Activated T-helper 1 cell treated with anti-CD3 and anti-CD28 coated beads, Interleukin-12 subunit alpha, Interleukin-12 subunit beta, Interleukin-2, Interleukin-4 antibody, amounts not matched to agents 30 ng/mL and 10 ng/mL and 1 ng/mL, durations not matched to agents 14 hours and 24 hours and 36 hours (primary cell): ENCODE measurements at regions not wholly inside any gene's neighbourhood (a gene's known extent, or its start where the extent isn't known, plus 50 kb on each side); places are given as distances from the start of the nearest gene placed in this dataset.
"Not testable (repeated sequence)": the region's sequence is repeated elsewhere in the genome, so short reads cannot be mapped to it uniquely, and the experiment has no call there.

ENCODE experiments used
- DNase-seq: peaks from one replicate; pipeline ENCODE4 v3.0.0; 2021; ENCODE audit warnings: low spot score
- H3K27ac Mint-ChIP-seq: one replicate; pipeline ENCODE4 v1.8.0; 2021; ENCODE audit warnings: mild to moderate bottlenecking, mixed read lengths
- H3K27me3 Mint-ChIP-seq: one replicate; pipeline ENCODE4 v1.8.0; 2022; ENCODE audit warnings: mild to moderate bottlenecking, moderate library complexity, mixed read lengths; ENCODE audit not compliant: insufficient read depth
- H3K36me3 Mint-ChIP-seq: one replicate; pipeline ENCODE4 v1.8.0; 2021; ENCODE audit warnings: low read depth, mixed read lengths
- H3K4me1 Mint-ChIP-seq: one replicate; pipeline ENCODE4 v1.8.0; 2021; ENCODE audit warnings: low read depth, mixed read lengths
- H3K4me3 Mint-ChIP-seq: one replicate; pipeline ENCODE4 v1.8.0; 2021; ENCODE audit warnings: mild to moderate bottlenecking, moderate library complexity, mixed read lengths
- H3K9me3 Mint-ChIP-seq: one replicate; pipeline ENCODE4 v1.8.0; 2021; ENCODE audit warnings: mixed read lengths
- intact Hi-C: fragments of 100-400 bp; cut with micrococcal nuclease; formaldehyde crosslinking; loops from one replicate; pipeline ENCODE4 v1.15.1; 2024

DNA sequence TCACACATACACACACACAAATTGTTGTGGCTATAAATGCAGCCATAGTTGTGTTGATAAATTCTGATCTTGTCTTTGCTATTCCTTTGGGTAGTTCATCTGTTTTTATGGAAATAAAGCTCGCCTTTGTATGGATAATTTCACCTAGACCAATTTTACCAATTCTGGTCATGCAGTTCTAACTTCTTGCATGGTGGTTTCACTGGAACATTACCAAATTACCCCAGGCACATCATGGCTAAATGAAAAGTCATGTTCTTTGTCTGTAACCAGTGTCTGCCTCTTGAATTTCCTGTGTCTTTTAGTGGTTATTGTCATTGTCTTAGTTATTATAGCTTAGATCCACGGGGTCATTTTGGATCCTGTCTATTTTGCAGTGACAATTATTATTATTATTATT, 50.3 kb upstream of the TMC1 start:
- Mint-ChIP-seq H3K36me3 (peaks cover 6% of the 10 kb centered on the region), H3K9me3 (peaks cover 9% of the 10 kb centered on the region), H3K4me1 (peaks cover 45% of the 10 kb centered on the region), H3K4me3 (no peak overlapping the region), H3K27me3 (no peaks in the 10 kb centered on the region), H3K27ac (no peak overlapping the region)
- intact Hi-C loops, result loop anchor here (10.0 kb wide), 2 partner anchors 616 to 684 kb away; partner anchors contain the start of gene ANXA1
- no peak for DNase-seq

DNA sequence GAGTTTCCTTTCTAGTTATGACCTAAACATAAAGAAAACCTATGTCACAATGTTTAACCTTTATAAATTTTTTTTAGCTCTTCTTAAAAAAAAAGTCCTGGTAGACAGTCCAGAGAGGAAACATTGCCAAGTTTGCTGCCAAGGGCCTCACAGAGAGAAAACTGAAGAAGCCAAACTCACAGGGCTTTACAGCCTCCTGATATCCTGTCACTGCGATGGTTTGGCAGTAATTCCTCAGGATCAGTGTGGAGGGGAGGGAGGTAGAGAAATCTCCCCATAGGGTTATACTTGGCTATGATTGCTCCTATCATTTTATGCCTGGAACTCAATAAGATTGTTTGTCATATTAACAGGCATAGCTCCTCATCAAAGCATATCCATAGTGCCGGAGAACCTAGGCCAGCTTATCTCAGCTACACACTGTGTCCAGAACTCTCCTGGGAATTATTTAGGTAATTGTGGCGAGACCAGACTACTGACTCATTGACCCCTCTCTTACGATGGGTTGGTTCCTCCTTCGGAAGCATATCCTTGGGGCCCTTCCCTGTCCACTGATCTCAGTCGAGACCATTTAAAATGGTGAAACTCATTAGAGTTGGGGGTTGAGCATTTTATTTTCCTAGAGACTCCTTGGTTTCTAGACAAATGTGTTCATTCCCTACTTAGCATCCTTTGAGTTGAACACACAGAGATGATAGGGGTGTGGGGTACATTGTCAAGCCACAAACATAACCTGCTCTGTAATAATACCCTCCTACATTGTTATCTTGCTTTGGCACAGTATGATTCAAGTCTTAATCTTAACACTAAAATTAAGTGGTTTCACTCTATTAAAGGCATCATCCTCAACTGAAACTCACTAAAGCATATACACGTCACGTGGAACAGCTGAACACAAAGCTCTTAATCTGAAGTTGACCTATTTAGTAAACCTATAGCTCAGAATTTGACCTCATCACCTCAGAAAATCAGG, 53.4 kb upstream of the TMC1 start:
- H3K4me1 Mint-ChIP-seq, result peaks cover 37% of the 10 kb centered on the region
- H3K9me3 Mint-ChIP-seq, result peaks cover 6% of the 10 kb centered on the region
- H3K4me3 Mint-ChIP-seq, result no peak overlapping the region
- DNase-seq, result no peak
- H3K36me3 Mint-ChIP-seq, result peaks cover 3% of the 10 kb centered on the region
- H3K27ac Mint-ChIP-seq, result no peak overlapping the region
- H3K27me3 Mint-ChIP-seq, result no peaks in the 10 kb centered on the region
- intact Hi-C loops, result no loop called here

DNA sequence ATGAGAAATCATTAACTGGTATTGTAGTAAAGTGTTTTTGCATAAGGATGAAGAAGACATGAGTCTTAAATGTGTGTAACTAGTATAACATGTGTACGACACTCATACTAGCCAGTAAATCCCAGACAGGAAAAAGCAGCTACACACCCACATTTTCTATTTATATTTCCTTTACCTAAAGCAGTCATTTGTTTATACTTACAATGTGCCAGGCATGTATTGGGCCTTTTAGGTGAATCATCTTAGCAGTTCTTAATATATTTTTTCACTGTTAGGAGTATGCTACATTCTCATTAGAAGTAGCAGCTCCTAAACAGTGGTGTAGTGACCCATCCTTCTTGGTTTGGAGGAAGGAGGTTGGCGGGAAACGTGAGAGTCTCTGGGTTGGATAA, 55.8 kb upstream of the TMC1 start:
- Mint-ChIP-seq H3K36me3 (no peaks in the 10 kb centered on the region), H3K27me3 (peaks cover 2% of the 10 kb centered on the region), H3K4me3 (no peak overlapping the region), H3K4me1 (peaks cover 19% of the 10 kb centered on the region), H3K27ac (no peak overlapping the region), H3K9me3 (no peaks in the 10 kb centered on the region)
- DNase-seq, result no peak
- intact Hi-C loops, result loop anchor here (1.0 kb wide), 1 partner anchor 8 kb away; no protein-coding TSS in a partner anchor

DNA sequence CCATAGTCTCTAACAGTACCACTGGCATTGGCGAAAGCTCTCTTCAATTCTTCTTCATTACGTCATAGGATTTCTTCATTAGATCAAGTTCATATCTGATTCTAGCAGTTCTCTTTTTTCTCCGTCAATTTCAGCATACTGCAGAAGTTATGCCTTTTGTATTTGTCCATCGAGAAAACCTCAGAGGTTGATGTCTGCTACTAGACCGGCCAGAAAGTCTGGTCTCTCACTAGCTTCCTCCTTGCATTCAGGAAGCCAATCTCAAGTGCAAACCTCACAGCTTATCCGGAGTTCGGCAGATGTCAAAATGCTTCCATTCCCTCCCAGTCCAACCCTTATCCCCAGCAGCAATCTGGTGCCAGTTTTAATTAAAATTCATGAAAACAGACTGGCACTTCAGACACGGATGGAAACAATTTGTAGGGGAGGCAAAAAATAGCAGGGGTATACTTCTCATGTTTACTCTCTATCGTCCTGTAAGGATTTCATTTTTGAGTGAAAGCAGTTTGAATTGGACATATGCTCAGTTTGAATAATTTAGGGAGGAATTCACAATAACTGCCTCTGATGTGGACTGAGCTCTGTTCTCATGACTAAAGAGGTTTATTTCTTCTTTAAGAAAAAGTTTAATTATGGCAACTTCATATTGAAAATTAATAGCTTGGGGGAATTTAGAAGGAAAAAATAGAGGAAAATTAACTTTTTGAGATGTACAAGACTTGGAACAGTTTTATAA, 56.4 kb upstream of the TMC1 start:
- intact Hi-C loops, result loop anchor here (1.0 kb wide), 1 partner anchor 8 kb away; no protein-coding TSS in a partner anchor
- no peaks in the 10 kb centered on the region for H3K36me3 Mint-ChIP-seq
- peaks cover 19% of the 10 kb centered on the region for H3K4me1 Mint-ChIP-seq
- DNase-seq, result no peak
- no peak overlapping the region for H3K27ac Mint-ChIP-seq
- no peaks in the 10 kb centered on the region for H3K9me3 Mint-ChIP-seq
- H3K4me3 Mint-ChIP-seq, result no peak overlapping the region
- H3K27me3 Mint-ChIP-seq, result peaks cover 2% of the 10 kb centered on the region

DNA sequence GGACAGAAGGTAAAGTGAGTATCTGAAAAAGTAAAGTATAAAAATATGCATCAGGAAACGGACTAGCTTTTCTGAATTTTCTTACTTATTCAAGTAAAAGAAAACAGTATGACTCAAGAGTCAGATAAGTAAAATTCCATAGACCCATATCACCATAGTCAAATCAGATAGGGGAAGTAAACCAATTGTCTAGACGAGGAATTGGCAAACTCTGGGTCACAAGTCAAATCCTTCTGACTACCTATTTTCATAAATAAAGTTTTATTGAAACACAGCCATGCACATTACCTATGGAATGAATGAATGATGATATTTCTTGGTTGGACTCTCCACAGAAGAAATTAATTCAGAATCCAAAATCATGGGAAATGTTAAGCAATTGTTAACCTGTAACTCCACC, 59.1 kb upstream of the TMC1 start:
- Mint-ChIP-seq H3K9me3 (no peaks in the 10 kb centered on the region), H3K36me3 (no peaks in the 10 kb centered on the region), H3K4me3 (no peak overlapping the region), H3K27ac (no peak overlapping the region), H3K27me3 (peaks cover 2% of the 10 kb centered on the region), H3K4me1 (peaks cover 26% of the 10 kb centered on the region)
- no peak for DNase-seq
- intact Hi-C loops, result no loop called here

DNA sequence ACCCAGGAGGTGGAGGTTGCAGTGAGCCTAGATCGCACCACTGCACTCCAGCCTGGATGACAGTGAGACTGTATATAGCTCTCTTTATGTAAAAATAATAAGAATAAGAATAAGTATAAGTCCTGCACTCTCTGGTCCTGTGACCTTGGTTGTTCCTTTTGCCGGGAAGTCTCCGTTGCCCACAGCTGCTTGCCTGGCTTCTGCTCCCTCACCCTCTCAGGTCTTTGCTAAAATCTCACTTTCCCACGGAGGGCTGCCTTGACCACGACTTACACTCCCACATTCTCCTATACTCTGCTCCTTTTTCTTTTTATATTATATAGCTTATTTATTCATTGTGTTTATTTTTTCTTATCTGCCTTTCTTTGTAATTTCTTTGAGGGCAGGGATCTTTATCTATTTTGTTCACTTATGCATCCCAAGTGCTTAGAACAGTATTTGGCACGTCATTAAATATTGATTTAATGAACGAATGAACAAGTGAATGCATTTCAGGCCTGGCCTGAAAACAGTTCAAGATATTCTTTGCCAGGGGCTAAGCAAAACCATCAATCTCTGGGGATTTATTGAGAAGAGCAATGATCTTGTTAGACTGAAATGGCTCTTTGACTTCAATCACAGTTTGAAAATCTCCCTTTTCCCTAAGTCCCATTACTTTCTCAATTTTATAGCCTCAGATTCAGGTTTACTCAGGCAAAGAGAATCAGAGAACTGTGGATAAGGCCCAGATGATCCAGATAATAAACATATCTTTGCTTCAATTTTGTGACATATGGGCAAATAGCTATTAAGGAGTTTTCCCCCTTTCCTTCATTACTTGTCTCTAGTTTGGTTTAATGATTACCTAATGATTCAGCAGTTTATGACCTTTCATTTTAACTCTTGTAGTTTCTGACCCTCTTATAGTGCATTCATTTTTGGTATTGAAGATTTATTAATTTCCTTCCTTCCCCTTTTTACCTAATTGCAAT, 60.8 kb upstream of the TMC1 start:
- H3K9me3 Mint-ChIP-seq, result no peaks in the 10 kb centered on the region
- H3K4me1 Mint-ChIP-seq, result peaks cover 17% of the 10 kb centered on the region
- no peak overlapping the region for H3K4me3 Mint-ChIP-seq
- no peaks in the 10 kb centered on the region for H3K36me3 Mint-ChIP-seq
- H3K27me3 Mint-ChIP-seq, result peaks cover 4% of the 10 kb centered on the region
- intact Hi-C loops, result no loop called here
- DNase-seq, result no peak
- H3K27ac Mint-ChIP-seq, result no peak overlapping the region

DNA sequence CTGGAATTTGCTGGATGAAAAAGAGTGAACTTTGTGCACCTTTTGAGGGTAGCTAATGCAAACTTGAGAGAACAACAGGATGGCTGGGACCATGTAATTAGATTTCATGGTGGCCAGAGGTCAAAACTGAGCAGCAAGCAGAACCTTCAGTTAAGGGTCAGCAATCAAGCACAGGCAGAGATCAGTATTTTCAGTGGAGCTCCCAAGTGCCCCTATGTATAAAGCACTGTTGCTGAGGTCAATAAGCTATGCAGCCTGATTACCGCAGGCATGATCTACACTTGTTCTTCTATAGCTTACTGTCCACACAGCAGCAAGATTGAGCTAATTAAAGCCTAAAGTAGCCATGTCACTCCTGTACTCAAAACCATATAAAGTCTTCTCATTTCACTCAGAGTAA, 62.1 kb upstream of the TMC1 start:
- intact Hi-C loops, result no loop called here
- Mint-ChIP-seq H3K27me3 (peaks cover 4% of the 10 kb centered on the region), H3K27ac (no peak overlapping the region)

DNA sequence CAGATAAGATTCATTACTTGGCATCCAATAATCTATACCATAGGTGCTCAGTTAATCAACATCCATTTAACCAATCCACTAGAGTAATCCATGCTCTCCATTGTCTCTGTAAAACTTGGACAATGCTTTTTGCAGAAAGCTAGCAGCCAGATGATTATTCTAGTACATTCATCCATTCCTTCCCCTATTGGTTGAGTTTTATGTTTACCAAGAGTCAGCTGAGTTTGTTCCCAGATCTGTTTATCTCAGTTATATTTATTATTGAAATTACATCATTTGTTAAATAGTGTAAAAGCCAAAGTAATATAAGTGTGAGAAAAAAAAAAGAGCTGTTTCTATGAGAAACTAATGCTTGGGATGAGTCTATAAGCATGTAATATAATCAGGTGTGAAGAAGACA, 63.3 kb upstream of the TMC1 start:
- H3K27me3 Mint-ChIP-seq, result peaks cover 4% of the 10 kb centered on the region
- H3K36me3 Mint-ChIP-seq, result no peaks in the 10 kb centered on the region
- peaks cover 6% of the 10 kb centered on the region for H3K4me1 Mint-ChIP-seq
- no peak overlapping the region for H3K27ac Mint-ChIP-seq
- H3K9me3 Mint-ChIP-seq, result no peaks in the 10 kb centered on the region
- H3K4me3 Mint-ChIP-seq, result no peak overlapping the region
- DNase-seq, result no peak
- intact Hi-C loops, result no loop called here

More for the DNA sequence above, 62.1 kb upstream of the TMC1 start:
- DNase-seq, result no peak
- peaks cover 6% of the 10 kb centered on the region for H3K4me1 Mint-ChIP-seq
- no peaks in the 10 kb centered on the region for H3K36me3 Mint-ChIP-seq
- no peaks in the 10 kb centered on the region for H3K9me3 Mint-ChIP-seq
- H3K4me3 Mint-ChIP-seq, result no peak overlapping the region

DNA sequence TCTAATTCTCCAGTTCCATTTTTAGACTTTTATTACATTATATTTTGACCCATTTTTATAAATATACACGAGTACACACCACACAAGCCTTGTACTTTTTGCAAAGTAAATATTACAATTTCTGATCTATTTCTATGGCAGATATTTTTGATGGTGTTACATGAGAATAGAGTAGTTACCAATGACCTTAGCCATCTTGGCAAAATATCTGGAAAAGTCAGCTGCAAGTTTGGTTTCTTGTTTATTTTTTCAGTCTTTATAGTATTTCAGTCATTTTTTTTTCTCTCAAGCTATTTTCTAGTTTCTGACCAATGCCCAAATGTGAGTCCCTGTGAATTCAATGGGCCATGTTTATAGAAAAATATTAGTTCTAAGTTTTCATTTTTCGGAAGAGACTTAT, 64.0 kb upstream of the TMC1 start:
- Mint-ChIP-seq H3K27ac (no peak overlapping the region), H3K4me1 (peaks cover 6% of the 10 kb centered on the region), H3K4me3 (no peak overlapping the region), H3K9me3 (no peaks in the 10 kb centered on the region), H3K27me3 (peaks cover 2% of the 10 kb centered on the region), H3K36me3 (no peaks in the 10 kb centered on the region)
- DNase-seq, result no peak
- intact Hi-C loops, result no loop called here

DNA sequence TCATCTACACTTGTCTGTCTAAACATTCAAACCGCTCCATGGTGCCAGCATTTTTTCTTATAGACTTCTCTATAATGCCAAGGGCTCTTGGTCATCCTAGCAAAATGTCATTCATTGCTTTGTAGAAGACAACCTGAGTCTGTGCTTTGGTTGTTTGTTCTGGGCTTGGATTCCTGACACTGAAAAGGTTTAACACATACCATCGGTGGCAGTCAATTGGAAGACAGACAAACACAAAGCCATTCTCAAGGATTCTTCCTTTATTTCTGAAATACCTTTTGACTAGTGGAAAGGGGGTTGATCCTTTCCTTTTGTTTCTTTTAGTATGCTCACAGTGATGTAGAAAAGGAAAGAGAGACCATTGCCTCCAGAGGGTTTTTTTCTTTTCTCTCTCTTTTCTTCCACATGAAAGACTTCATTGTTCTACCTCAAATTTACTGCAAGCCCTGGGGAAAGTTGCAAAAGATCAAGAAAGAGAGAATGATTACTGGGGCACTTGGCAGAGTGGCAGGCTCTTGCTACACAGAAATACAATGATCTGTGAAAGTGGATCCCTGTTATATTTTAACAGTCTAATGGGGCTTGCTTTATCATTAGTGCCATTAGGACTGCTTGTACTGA, 66.4 kb upstream of the TMC1 start:
- H3K9me3 Mint-ChIP-seq, result no peaks in the 10 kb centered on the region
- H3K4me1 Mint-ChIP-seq, result peaks cover 6% of the 10 kb centered on the region
- DNase-seq, result no peak
- intact Hi-C loops, result no loop called here
- no peak overlapping the region for H3K27ac Mint-ChIP-seq
- no peak overlapping the region for H3K4me3 Mint-ChIP-seq
- peaks cover 2% of the 10 kb centered on the region for H3K27me3 Mint-ChIP-seq
- H3K36me3 Mint-ChIP-seq, result no peaks in the 10 kb centered on the region

DNA sequence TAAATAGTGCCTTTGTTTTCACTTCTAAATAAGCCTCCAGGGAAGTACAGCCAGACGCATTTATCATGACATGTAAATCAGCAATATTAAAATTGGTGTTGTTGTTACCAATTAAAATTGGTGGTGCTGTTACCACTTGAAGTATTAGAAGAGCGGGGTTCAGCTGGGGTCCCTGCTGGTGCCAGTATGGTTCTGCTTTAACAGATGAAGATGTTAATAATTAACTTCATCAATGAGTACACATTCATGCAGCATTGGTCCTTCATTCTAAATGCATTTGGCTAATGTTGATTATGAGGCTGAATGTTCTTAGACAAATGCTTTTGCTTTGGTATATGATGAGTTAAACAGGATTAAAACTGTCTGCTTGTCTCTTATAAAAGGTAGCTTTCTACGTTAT, 67.6 kb upstream of the TMC1 start:
- Mint-ChIP-seq H3K9me3 (no peaks in the 10 kb centered on the region), H3K27ac (no peak overlapping the region), H3K4me3 (no peak overlapping the region), H3K27me3 (peaks cover 2% of the 10 kb centered on the region), H3K36me3 (no peaks in the 10 kb centered on the region), H3K4me1 (peaks cover 6% of the 10 kb centered on the region)
- intact Hi-C loops, result no loop called here
- DNase-seq, result no peak

DNA sequence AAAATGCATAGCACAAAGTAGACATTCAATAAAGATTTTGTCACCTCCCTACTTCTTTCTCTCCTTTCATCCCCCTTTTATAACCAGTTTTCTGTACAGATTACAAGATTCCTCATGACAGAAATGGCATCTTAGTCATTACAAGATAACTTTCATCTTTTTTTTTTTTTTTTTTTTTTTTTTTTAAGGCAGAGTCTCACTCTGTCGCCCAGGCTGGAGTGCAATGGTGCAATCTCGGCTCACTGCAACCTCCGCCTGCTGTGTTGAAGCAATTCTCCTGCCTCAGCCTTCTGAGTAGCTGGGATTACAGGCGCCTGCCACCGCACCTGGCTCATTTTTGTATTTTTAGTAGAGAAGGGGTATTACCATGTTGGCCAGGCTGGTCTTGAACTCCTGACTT, 75.2 kb upstream of the TMC1 start:
- peaks cover 43% of the 10 kb centered on the region for H3K4me1 Mint-ChIP-seq
- H3K9me3 Mint-ChIP-seq, H3K27ac Mint-ChIP-seq, H3K4me3 Mint-ChIP-seq, H3K27me3 Mint-ChIP-seq, DNase-seq, intact Hi-C loops, H3K36me3 Mint-ChIP-seq: not testable (repeated sequence)
